ENCODE measurements at regions not wholly inside any gene's neighbourhood (a gene's known extent, or its start where the extent isn't known, plus 50 kb on each side); places are given as distances from the start of the nearest gene placed in this dataset.
A peak's percentile ranks its signal among the peaks of the same experiment; 100 is the strongest.

GRCh38 chr7:414681-415560 lies 104.7 kb downstream of the PDGFA start:
- Histone ChIP-seq H3K27me3 (no peaks in the 10 kb centered on the region), H3K36me3 (no peaks in the 10 kb centered on the region), H3K9me3 (no peaks in the 10 kb centered on the region), H3K4me3 (no peak overlapping the region), H3K27ac (no peak overlapping the region), H3K4me1 (no peaks in the 10 kb centered on the region)
- TF ChIP-seq CTCF (IDR thresholded peaks at IDR 0.05), result no peak
- no peak for TF ChIP-seq POLR2A (IDR thresholded peaks at IDR 0.05)
- peak in 1 of 3 donors; percentile 39 for DNase-seq

GRCh38 chr7:415646-416525 lies 103.8 kb downstream of the PDGFA start:
- Histone ChIP-seq H3K4me1 (no peaks in the 10 kb centered on the region), H3K36me3 (no peaks in the 10 kb centered on the region), H3K9me3 (no peaks in the 10 kb centered on the region), H3K4me3 (no peak overlapping the region), H3K27me3 (no peaks in the 10 kb centered on the region), H3K27ac (no peak overlapping the region)
- no peak for DNase-seq
- TF ChIP-seq CTCF (IDR thresholded peaks at IDR 0.05) (no peak), POLR2A (IDR thresholded peaks at IDR 0.05) (no peak)

- H3K27me3 ChIP-seq, result no peaks in the 10 kb centered on the region
- TF ChIP-seq CTCF (IDR thresholded peaks at IDR 0.05) (no peak), POLR2A (IDR thresholded peaks at IDR 0.05) (no peak)
- no peak overlapping the region for H3K27ac ChIP-seq
- no peaks in the 10 kb centered on the region for H3K9me3 ChIP-seq
- no peak overlapping the region for H3K4me3 ChIP-seq
- no peaks in the 10 kb centered on the region for H3K36me3 ChIP-seq
- no peak for DNase-seq
- no peaks in the 10 kb centered on the region for H3K4me1 ChIP-seq
Observed at GRCh38 chr7:416761-417624, 102.7 kb downstream of the PDGFA start.

- no peaks in the 10 kb centered on the region for H3K27me3 ChIP-seq
- TF ChIP-seq POLR2A (IDR thresholded peaks at IDR 0.05), result no peak
- no peak for TF ChIP-seq CTCF (IDR thresholded peaks at IDR 0.05)
- no peaks in the 10 kb centered on the region for H3K4me1 ChIP-seq
- no peaks in the 10 kb centered on the region for H3K9me3 ChIP-seq
- H3K4me3 ChIP-seq, result no peak overlapping the region
- no peak for DNase-seq
- H3K36me3 ChIP-seq, result no peaks in the 10 kb centered on the region
- no peak overlapping the region for H3K27ac ChIP-seq
Observed at GRCh38 chr7:417625-417889, 102.1 kb downstream of the PDGFA start.

GRCh38 chr7:417973-418601 lies 101.6 kb downstream of the PDGFA start:
- Histone ChIP-seq H3K4me3 (no peak overlapping the region), H3K9me3 (no peaks in the 10 kb centered on the region), H3K27ac (no peak overlapping the region), H3K27me3 (no peaks in the 10 kb centered on the region), H3K4me1 (no peaks in the 10 kb centered on the region), H3K36me3 (no peaks in the 10 kb centered on the region)
- TF ChIP-seq CTCF (IDR thresholded peaks at IDR 0.05) (no peak), POLR2A (IDR thresholded peaks at IDR 0.05) (no peak)
- DNase-seq, result no peak
